Spleen (tissue), 11 donors: ENCODE measurements at regions not wholly inside any gene's neighbourhood (a gene's known extent, or its start where the extent isn't known, plus 50 kb on each side); places are given as distances from the start of the nearest gene placed in this dataset.
A peak's percentile ranks its signal among the peaks of the same experiment; 100 is the strongest.

Source experiments
- DNase-seq: peaks from one replicate; pipeline ENCODE4 v3.0.0-alpha.2; 2020
- H3K27ac ChIP-seq, 8 donors: fragments of 200-600 bp; sonication (generic) in 7 of 8; 1 replicate in 4 of 8; 2 replicates in 4 of 8; pipeline versions ENCODE4 v1.5.0 to v1.8.0; 2016 to 2021; ENCODE audit warnings: inconsistent platforms in 4 of 8, mild to moderate bottlenecking in 4 of 8, moderate library complexity in 1 of 8
- H3K27me3 ChIP-seq, 7 donors: fragments of 200-600 bp; sonication (generic) in 6 of 7; replicated peaks in 1 of 7; 1 replicate in 4 of 7; 2 replicates in 3 of 7; pipeline versions ENCODE4 v1.5.0 to v1.8.0; 2016 to 2021; ENCODE audit warnings: inconsistent platforms in 3 of 7, mild to moderate bottlenecking in 1 of 7
- H3K36me3 ChIP-seq, 6 donors: fragments of 200-600 bp; sonication (generic) in 5 of 6; 1 replicate in 4 of 6; 2 replicates in 2 of 6; pipeline versions ENCODE4 v1.5.0 to v1.8.0; 2016 to 2021; ENCODE audit warnings: inconsistent platforms in 2 of 6
- H3K4me1 ChIP-seq, 6 donors: fragments of 200-600 bp; sonication (generic) in 5 of 6; 1 replicate in 3 of 6; 2 replicates in 3 of 6; pipeline versions ENCODE4 v1.5.0 to v1.8.0; 2016 to 2021; ENCODE audit warnings: inconsistent platforms in 3 of 6
- H3K4me3 ChIP-seq, 8 donors: fragments of 200-600 bp; sonication (generic) in 7 of 8; 1 replicate in 4 of 8; 2 replicates in 4 of 8; pipeline versions ENCODE4 v1.5.0 to v1.8.0; 2016 to 2021; ENCODE audit warnings: inconsistent platforms in 4 of 8, mild to moderate bottlenecking in 4 of 8, moderate library complexity in 2 of 8
- H3K9me3 ChIP-seq, 8 donors: fragments of 200-600 bp; sonication (generic) in 7 of 8; 1 replicate in 4 of 8; 2 replicates in 4 of 8; pipeline versions ENCODE4 v1.5.0 to v1.8.0; 2016 to 2021; ENCODE audit warnings: inconsistent platforms in 4 of 8
- POLR2A ChIP-seq, 3 donors: fragments of 450-650 bp; IDR thresholded peaks; one replicate each; pipeline ENCODE4 v1.5.1; 2017; ENCODE audit warnings: antibody characterized with exemption in 3 of 3, mild to moderate bottlenecking in 1 of 3
- POLR2AphosphoS5 ChIP-seq, 3 donors: sonication (generic); formaldehyde crosslinking; IDR thresholded peaks; one replicate each; pipeline ENCODE4 v1.5.1; 2017; ENCODE audit warnings: antibody characterized with exemption in 3 of 3
- WGBS, 5 donors: extraction: QIAGEN DNeasy Blood & Tissue Kit in 3 of 5; methylation state at CpG; one replicate each; pipeline versions ENCODE4 v1.1.5 to v1.1.7; 2013 to 2018; 5-methylcytosine and 5-hydroxymethylcytosine counted together
- intact Hi-C: fragments of 100-400 bp; cut with DNase I; formaldehyde crosslinking; loops from one replicate; pipeline ENCODE4 v1.15.0; 2023; ENCODE audit warnings: low total_unique reads
- TF ChIP-seq, protein P1 (sequence below), 11 experiments: fragments of 200-600 bp in 7 of 11; fragments of 450-650 bp in 4 of 11; sonication (generic) in 4 of 11; IDR thresholded peaks in 8 of 11; conservative IDR thresholded peaks in 3 of 11; 1 replicate in 7 of 11; 2 replicates in 4 of 11; pipeline versions ENCODE4 v1.4.0 to v1.8.0; 2016 to 2021; ENCODE audit warnings: antibody characterized with exemption in 11 of 11, inconsistent platforms in 4 of 11, mild to moderate bottlenecking in 1 of 11
- donor health status: healthy with polysubstance abuse.
- donor health status: DM: no; HTN: no; CAD: no; lungs with moderate emphysema.
- donor health status: DM: no; HTN: no; CAD: no.
- donor health status: Bipolar disorder and iron deficiency.
- donor health status: healthy.
- donor health status: DM: no; HTN: no; CAD: no.
- donor health status: DM: yes; HTN: yes; CAD: no.

DNA sequence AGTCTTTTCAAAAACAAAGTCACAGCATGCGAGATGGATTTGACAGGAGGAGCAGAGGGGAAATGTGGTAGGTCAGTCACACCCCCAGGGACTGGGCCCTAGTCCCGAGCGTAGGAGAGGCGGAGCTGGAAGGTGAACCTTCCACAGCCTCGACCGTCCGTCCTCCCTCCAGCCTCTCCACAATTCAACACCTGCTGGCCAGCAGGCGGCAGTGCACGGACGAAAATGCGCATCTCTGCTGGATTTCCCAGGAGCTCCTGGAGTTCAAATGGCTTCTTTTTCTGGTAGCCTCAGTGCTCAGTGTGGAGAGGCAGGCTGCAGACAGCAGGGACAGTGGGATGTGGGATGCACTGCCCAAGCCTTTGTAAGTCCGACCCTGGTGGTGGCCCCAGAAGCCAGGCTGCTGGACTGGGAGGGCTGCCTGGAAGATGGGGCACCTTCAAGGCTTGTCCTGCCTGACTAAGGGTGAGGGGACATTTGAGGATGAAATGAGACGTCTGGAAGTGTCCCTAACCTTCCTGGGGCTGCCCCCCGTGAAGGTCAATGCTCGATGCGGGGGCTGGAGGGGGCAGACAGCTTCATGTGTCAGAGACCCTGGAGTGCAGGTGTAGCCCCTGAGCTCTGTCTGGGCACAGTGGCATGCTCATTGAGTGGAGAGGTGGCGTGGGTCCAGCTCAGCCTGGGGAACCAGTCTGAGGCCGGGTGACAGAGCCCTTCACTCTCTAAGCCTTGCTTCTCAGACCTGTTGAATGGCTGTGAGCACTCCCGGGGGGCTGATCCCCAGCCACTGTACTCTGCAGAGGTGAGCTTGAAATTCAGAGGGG is 189.5 kb downstream of the TFCP2L1 start:
- 30 to 36% (median 33%) methylated on average over 12 to 19 of the region's 19 CpGs for WGBS, 5 donors
- TF ChIP-seq POLR2A (IDR thresholded peaks at IDR 0.05) = no peak
- TF ChIP-seq, protein P1, sequence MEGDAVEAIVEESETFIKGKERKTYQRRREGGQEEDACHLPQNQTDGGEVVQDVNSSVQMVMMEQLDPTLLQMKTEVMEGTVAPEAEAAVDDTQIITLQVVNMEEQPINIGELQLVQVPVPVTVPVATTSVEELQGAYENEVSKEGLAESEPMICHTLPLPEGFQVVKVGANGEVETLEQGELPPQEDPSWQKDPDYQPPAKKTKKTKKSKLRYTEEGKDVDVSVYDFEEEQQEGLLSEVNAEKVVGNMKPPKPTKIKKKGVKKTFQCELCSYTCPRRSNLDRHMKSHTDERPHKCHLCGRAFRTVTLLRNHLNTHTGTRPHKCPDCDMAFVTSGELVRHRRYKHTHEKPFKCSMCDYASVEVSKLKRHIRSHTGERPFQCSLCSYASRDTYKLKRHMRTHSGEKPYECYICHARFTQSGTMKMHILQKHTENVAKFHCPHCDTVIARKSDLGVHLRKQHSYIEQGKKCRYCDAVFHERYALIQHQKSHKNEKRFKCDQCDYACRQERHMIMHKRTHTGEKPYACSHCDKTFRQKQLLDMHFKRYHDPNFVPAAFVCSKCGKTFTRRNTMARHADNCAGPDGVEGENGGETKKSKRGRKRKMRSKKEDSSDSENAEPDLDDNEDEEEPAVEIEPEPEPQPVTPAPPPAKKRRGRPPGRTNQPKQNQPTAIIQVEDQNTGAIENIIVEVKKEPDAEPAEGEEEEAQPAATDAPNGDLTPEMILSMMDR (IDR thresholded peaks at IDR 0.05 in 8 of 11, conservative IDR thresholded peaks at IDR 0.05 in 3 of 11) = peak in 9 of 11 experiments; percentile 23 to 67 (median 56)
- Histone ChIP-seq H3K27me3 (peaks cover 0 to 27% (median 0%) of the 10 kb centered on the region in 7 donors), H3K4me1 (no peaks in the 10 kb centered on the region), H3K4me3 (no peak overlapping the region), H3K9me3 (peaks cover 0 to 6% (median 0%) of the 10 kb centered on the region in 8 donors), H3K36me3 (no peaks in the 10 kb centered on the region), H3K27ac (no peak overlapping the region)
- intact Hi-C loops = loop anchor here (10.0 kb wide), 1 partner anchor 229 kb away; no protein-coding TSS in a partner anchor
- peak; percentile 78 for DNase-seq

DNA sequence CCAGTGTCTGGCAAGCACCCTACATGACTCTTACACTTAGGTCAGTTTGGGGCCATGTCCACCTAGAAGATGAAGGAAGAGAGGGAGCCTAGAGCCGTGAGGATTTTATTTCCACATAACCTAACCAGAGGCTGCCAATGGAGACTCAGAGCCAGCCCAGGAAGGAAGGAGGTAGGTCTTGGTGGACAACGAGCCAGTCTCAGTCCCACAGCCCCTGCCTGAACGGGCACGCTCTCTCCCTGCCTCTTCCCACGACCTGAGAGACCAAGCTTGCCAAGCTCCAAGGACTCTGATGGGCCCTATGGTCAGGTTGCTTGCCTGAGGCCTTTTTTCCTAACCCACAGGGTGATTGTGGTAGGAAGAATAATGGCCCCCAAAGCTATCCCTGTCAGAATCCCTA is 188.4 kb downstream of the TFCP2L1 start:
- H3K4me1 ChIP-seq = no peaks in the 10 kb centered on the region
- TF ChIP-seq POLR2A (IDR thresholded peaks at IDR 0.05) (no peak), POLR2AphosphoS5 (IDR thresholded peaks at IDR 0.05) (no peak)
- TF ChIP-seq, protein P1 (IDR thresholded peaks at IDR 0.05 in 8 of 11, conservative IDR thresholded peaks at IDR 0.05 in 3 of 11) = no peak
- H3K36me3 ChIP-seq = no peaks in the 10 kb centered on the region
- peak; percentile 52 for DNase-seq
- intact Hi-C loops = loop anchor here (10.0 kb wide), 1 partner anchor 228 kb away; no protein-coding TSS in a partner anchor
- H3K9me3 ChIP-seq = peaks cover 0 to 6% (median 0%) of the 10 kb centered on the region in 8 donors
- no peak overlapping the region for H3K27ac ChIP-seq
- H3K4me3 ChIP-seq = no peak overlapping the region
- peaks cover 0 to 38% (median 0%) of the 10 kb centered on the region in 7 donors for H3K27me3 ChIP-seq
- WGBS, 5 donors = 50 to 65% (median 58%) methylated on average over 5 of the region's 5 CpGs

DNA sequence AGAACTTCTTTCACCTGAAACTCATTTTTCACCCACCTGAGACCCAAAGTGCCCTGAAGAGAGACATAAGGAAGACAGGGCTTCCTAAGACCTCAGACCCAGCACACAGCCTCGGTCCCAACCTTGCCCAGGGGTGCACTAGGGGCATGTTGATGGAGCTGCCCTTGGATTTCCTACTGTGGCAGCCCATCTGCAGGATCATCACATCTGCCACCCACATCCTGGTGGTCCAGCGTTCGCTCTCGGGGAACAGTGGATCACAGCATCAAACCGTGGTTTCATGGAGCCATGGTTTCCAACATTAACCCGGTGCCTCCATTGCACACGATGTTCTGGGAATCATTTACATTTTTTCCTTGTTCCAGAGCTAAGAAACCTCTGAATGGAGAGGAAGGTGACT is 186.4 kb downstream of the TFCP2L1 start:
- Histone ChIP-seq H3K27ac (no peak overlapping the region), H3K9me3 (no peaks in the 10 kb centered on the region), H3K4me3 (no peak overlapping the region), H3K27me3 (peaks cover 0 to 43% (median 0%) of the 10 kb centered on the region in 7 donors), H3K36me3 (no peaks in the 10 kb centered on the region), H3K4me1 (no peaks in the 10 kb centered on the region)
- no peak for TF ChIP-seq POLR2AphosphoS5 (IDR thresholded peaks at IDR 0.05)
- TF ChIP-seq, protein P1 (IDR thresholded peaks at IDR 0.05 in 8 of 11, conservative IDR thresholded peaks at IDR 0.05 in 3 of 11) = no peak
- no peak for TF ChIP-seq POLR2A (IDR thresholded peaks at IDR 0.05)
- intact Hi-C loops = loop anchor here (10.0 kb wide), 1 partner anchor 226 kb away; no protein-coding TSS in a partner anchor
- peak; percentile 57 for DNase-seq
- 84 to 98% (median 86%) methylated on average over 6 to 7 of the region's 7 CpGs for WGBS, 5 donors
